ENCODE measurements at regions not wholly inside any gene's neighbourhood (a gene's known extent, or its start where the extent isn't known, plus 50 kb on each side); places are given as distances from the start of the nearest gene placed in this dataset.

- intact Hi-C loops (cut with micrococcal nuclease): no loop called here
- H3K36me3 ChIP-seq (ENCODE audit: control insufficient read depth in 1 of 2, insufficient read depth in 2 of 2, low read length in 2 of 2): no peaks in the 10 kb centered on the region
- no peaks in the 10 kb centered on the region for H3K79me2 ChIP-seq (ENCODE audit: insufficient read depth, low read length)
- H3K27me3 ChIP-seq (ENCODE audit: insufficient read depth, low read length): no peaks in the 10 kb centered on the region
- no peaks in the 10 kb centered on the region for H3K9me3 ChIP-seq (ENCODE audit: control insufficient read depth in 1 of 2, insufficient read depth in 1 of 2, low read depth in 1 of 2, low read length in 2 of 2)
- no peak overlapping the region for H3K4me2 ChIP-seq (ENCODE audit: low read length)
- H3K4me3 ChIP-seq (replicated peaks in 1 of 2; ENCODE audit: low read depth in 1 of 2, low read length in 2 of 2): no peak overlapping the region
- H3K27ac ChIP-seq (ENCODE audit: low read depth, low read length): no peak overlapping the region
- ChIA-PET CTCF (no interaction called here), RAD21 (ENCODE audit: low non-redundant PET in 1 of 2, low total read pairs in 2 of 2, uncharacterized antibody in 2 of 2, unreplicated experiment in 2 of 2) (no interaction called here), POLR2A (no interaction called here)
- H3K4me1 ChIP-seq (ENCODE audit: control insufficient read depth in 1 of 2, insufficient read depth in 2 of 2, low read length in 2 of 2): no peaks in the 10 kb centered on the region
- no TSS peak for BruUV-seq (replicated peaks)
- ATAC-seq: no peak
- no peaks in the 10 kb centered on the region for H4K20me1 ChIP-seq (ENCODE audit: insufficient read depth)
- no peak overlapping the region for H2AFZ ChIP-seq (ENCODE audit: low read depth, low read length, poor library complexity, severe bottlenecking)
- DNase-seq (ENCODE audit: low read depth, low spot score): no peak
- H3K9me2 ChIP-seq (ENCODE audit: insufficient read depth): no peaks in the 10 kb centered on the region
- TF ChIP-seq CEBPB (IDR thresholded peaks at IDR 0.05; ENCODE audit: low read depth): no peak
- no peak for TF ChIP-seq ELF1 (IDR thresholded peaks at IDR 0.05; ENCODE audit: borderline replicate concordance, low read depth)
- no peak for TF ChIP-seq ZNF274 (IDR thresholded peaks at IDR 0.05; ENCODE audit: low read depth, low read length)
- H3K9ac ChIP-seq (ENCODE audit: low read length): no peak overlapping the region
Measured at GRCh38 chr6:14918200-14918907, 327.5 kb upstream of the JARID2 start.

GRCh38 chr6:14919038-14919670, 326.7 kb upstream of the JARID2 start:
- no peak for DNase-seq (ENCODE audit: low read depth, low spot score)
- no TSS peak for BruUV-seq (replicated peaks)
- TF ChIP-seq EZH2phosphoT487 (IDR thresholded peaks at IDR 0.05; ENCODE audit: borderline replicate concordance) (no peak), TCF7L2 (IDR thresholded peaks at IDR 0.05; ENCODE audit: borderline replicate concordance, extremely low read depth, insufficient read depth, insufficient read length) (no peak), SIN3A (IDR thresholded peaks at IDR 0.05; ENCODE audit: low read depth) (no peak), SRF (IDR thresholded peaks at IDR 0.05; ENCODE audit: low read depth) (no peak), ZBTB33 (IDR thresholded peaks at IDR 0.05; ENCODE audit: extremely low read depth, insufficient replicate concordance, low read length) (no peak), FOSL1 (IDR thresholded peaks at IDR 0.05; ENCODE audit: low read depth) (no peak), ZNF274 (IDR thresholded peaks at IDR 0.05; ENCODE audit: low read depth, low read length) (no peak), JUND (IDR thresholded peaks at IDR 0.05) (no peak), REST (IDR thresholded peaks at IDR 0.05; ENCODE audit: low read depth) (no peak), CBX3 (IDR thresholded peaks at IDR 0.05; ENCODE audit: low read depth) (no peak), YY1 (IDR thresholded peaks at IDR 0.05; ENCODE audit: extremely low read depth, insufficient replicate concordance, low read depth, low read length) (no peak)
- TF ChIP-seq, protein P1, sequence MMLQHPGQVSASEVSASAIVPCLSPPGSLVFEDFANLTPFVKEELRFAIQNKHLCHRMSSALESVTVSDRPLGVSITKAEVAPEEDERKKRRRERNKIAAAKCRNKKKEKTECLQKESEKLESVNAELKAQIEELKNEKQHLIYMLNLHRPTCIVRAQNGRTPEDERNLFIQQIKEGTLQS (IDR thresholded peaks at IDR 0.05): no peak
- intact Hi-C loops (cut with micrococcal nuclease): no loop called here
- Histone ChIP-seq H3K9ac (ENCODE audit: low read length) (no peak overlapping the region), H3K79me2 (ENCODE audit: insufficient read depth, low read length) (no peaks in the 10 kb centered on the region), H4K20me1 (ENCODE audit: insufficient read depth) (no peaks in the 10 kb centered on the region), H3K9me2 (ENCODE audit: insufficient read depth) (no peaks in the 10 kb centered on the region), H2AFZ (ENCODE audit: low read depth, low read length, poor library complexity, severe bottlenecking) (no peak overlapping the region), H3K9me3 (ENCODE audit: control insufficient read depth in 1 of 2, insufficient read depth in 1 of 2, low read depth in 1 of 2, low read length in 2 of 2) (no peaks in the 10 kb centered on the region), H3K4me3 (replicated peaks in 1 of 2; ENCODE audit: low read depth in 1 of 2, low read length in 2 of 2) (no peak overlapping the region), H3K27me3 (ENCODE audit: insufficient read depth, low read length) (no peaks in the 10 kb centered on the region), H3K27ac (ENCODE audit: low read depth, low read length) (no peak overlapping the region), H3K36me3 (ENCODE audit: control insufficient read depth in 1 of 2, insufficient read depth in 2 of 2, low read length in 2 of 2) (no peaks in the 10 kb centered on the region), H3K4me2 (ENCODE audit: low read length) (no peak overlapping the region), H3K4me1 (ENCODE audit: control insufficient read depth in 1 of 2, insufficient read depth in 2 of 2, low read length in 2 of 2) (no peaks in the 10 kb centered on the region)
- ATAC-seq: no peak
- ChIA-PET CTCF (no interaction called here), RAD21 (ENCODE audit: low non-redundant PET in 1 of 2, low total read pairs in 2 of 2, uncharacterized antibody in 2 of 2, unreplicated experiment in 2 of 2) (no interaction called here), POLR2A (no interaction called here)

Measured in HCT116 (cell line).